CD4-positive, alpha-beta T cell treated with Interleukin-4 for 1 hour (primary cell): ENCODE measurements at regions not wholly inside any gene's neighbourhood (a gene's known extent, or its start where the extent isn't known, plus 50 kb on each side); places are given as distances from the start of the nearest gene placed in this dataset.

Experiments
- DNase-seq, 2 donors: peaks; one replicate each; pipeline ENCODE4 v3.0.0-alpha.2; 2020 to 2022

GRCh38 chr18:26794230-26795101 is 71.0 kb downstream of the AQP4 start:
- no peak for DNase-seq

- DNase-seq = no peak
Observed at GRCh38 chr18:26792661-26793060, 72.8 kb downstream of the AQP4 start.

- no peak for DNase-seq
Observed at GRCh38 chr18:26791676-26792075, 73.8 kb downstream of the AQP4 start.

- no peak for DNase-seq
Observed at GRCh38 chr18:26784599-26784998, 80.9 kb downstream of the AQP4 start.

GRCh38 chr18:26783170-26783569 is 82.3 kb downstream of the AQP4 start:
- DNase-seq = no peak

- DNase-seq = no peak
Observed at GRCh38 chr18:26780520-26781325, 84.8 kb downstream of the AQP4 start.

- no peak for DNase-seq
Observed at GRCh38 chr18:26778054-26778393, 87.5 kb downstream of the AQP4 start.

GRCh38 chr18:26777351-26778053 is 88.0 kb downstream of the AQP4 start:
- DNase-seq = no peak

GRCh38 chr18:26772691-26773090 is 92.8 kb downstream of the AQP4 start:
- DNase-seq = no peak

GRCh38 chr18:26771524-26771923 is 94.0 kb downstream of the AQP4 start:
- DNase-seq = no peak

- no peak for DNase-seq
Observed at GRCh38 chr18:26768385-26768784, 97.1 kb downstream of the AQP4 start.

GRCh38 chr18:26765498-26765897 is 100.0 kb downstream of the AQP4 start:
- DNase-seq = no peak

- no peak for DNase-seq
Observed at GRCh38 chr18:26764586-26764985, 100.9 kb downstream of the AQP4 start.

GRCh38 chr18:26764177-26764576 is 101.3 kb downstream of the AQP4 start:
- DNase-seq = no peak

GRCh38 chr18:26763446-26764110 is 101.9 kb downstream of the AQP4 start:
- DNase-seq = no peak

- DNase-seq = no peak
Observed at GRCh38 chr18:26757263-26758019, 108.1 kb downstream of the AQP4 start.

- no peak for DNase-seq
Observed at GRCh38 chr18:26756556-26756955, 109.0 kb downstream of the AQP4 start.

GRCh38 chr18:26746826-26747475 is 118.6 kb downstream of the AQP4 start:
- DNase-seq = no peak

GRCh38 chr18:26746398-26746797 is 119.1 kb downstream of the AQP4 start:
- DNase-seq = no peak

- DNase-seq = no peak
Observed at GRCh38 chr18:26745288-26746181, 120.0 kb downstream of the AQP4 start.

- no peak for DNase-seq
Observed at GRCh38 chr18:26741758-26742157, 123.7 kb downstream of the AQP4 start.
